ENCODE measurements at regions not wholly inside any gene's neighbourhood (a gene's known extent, or its start where the extent isn't known, plus 50 kb on each side); places are given as distances from the start of the nearest gene placed in this dataset.

- TF ChIP-seq CTCF (IDR thresholded peaks at IDR 0.05; ENCODE audit: low read length) (no peak), EZH2 (IDR thresholded peaks at IDR 0.05; ENCODE audit: borderline replicate concordance, low read length) (no peak)
Observed at GRCh38 chr4:132026166-132026565, 1122.9 kb upstream of the PCDH10 start.
